Endothelial cell of umbilical vein (primary cell): ENCODE measurements at regions not wholly inside any gene's neighbourhood (a gene's known extent, or its start where the extent isn't known, plus 50 kb on each side); places are given as distances from the start of the nearest gene placed in this dataset.

Source experiments
- BruUV-seq: library from RNA; stranded (reverse); fragments of 400-500 nt; replicated peaks from 2 replicates; lab custom pipeline; 2021; lab: Mats Ljungman, UMichigan
- CTCF ChIA-PET: fragments of 300-600, 350-600 bp; sonication (Branson Sonifier 250); formaldehyde crosslinking; loops from one replicate; lab custom pipeline; 2021; ENCODE audit warnings: antibody characterized with exemption, inconsistent platforms; lab: Charles Lee
- POLR2A ChIA-PET: fragments of 300-600, 350-600 bp; sonication (Branson Sonifier 250); formaldehyde crosslinking; loops from one replicate; lab custom pipeline; 2021; ENCODE audit warnings: antibody characterized with exemption, inconsistent platforms; lab: Charles Lee
- DNase-seq: peaks from one replicate; pipeline ENCODE4 v3.0.0-alpha.2; 2011; ENCODE audit warnings: low read depth, low spot score
- FAIRE-seq: peaks from 2 replicates; lab custom pipeline; 2011; peaks lifted over from hg19 to GRCh38; lab: Jason Lieb, UNC
- H2AFZ ChIP-seq: 2 replicates; pipeline ENCODE4 v1.6.0; 2012; ENCODE audit warnings: low read depth, low read length, control low read depth, inconsistent platforms
- H3K27ac ChIP-seq: 2 replicates; pipeline ENCODE4 v1.5.1; 2011; ENCODE audit warnings: low read depth, mild to moderate bottlenecking, control low read depth, low read length, moderate library complexity; ENCODE audit not compliant: insufficient read depth
- H3K27me3 ChIP-seq, 2 experiments: 2 replicates each; pipeline versions ENCODE4 v1.6.0 to v1.6.1; 2011; ENCODE audit warnings: low read length in 2 of 2, mixed read lengths in 1 of 2; ENCODE audit not compliant: control insufficient read depth in 2 of 2, insufficient read depth in 2 of 2
- H3K36me3 ChIP-seq, 2 experiments: 2 replicates in 1 of 2; 3 replicates in 1 of 2; pipeline ENCODE4 v1.5.1; 2011; ENCODE audit warnings: low read length in 2 of 2, mild to moderate bottlenecking in 1 of 2, moderate library complexity in 1 of 2; ENCODE audit not compliant: control insufficient read depth in 2 of 2, insufficient read depth in 2 of 2; ENCODE audit errors: extremely low read depth in 1 of 2
- H3K4me1 ChIP-seq: 3 replicates; pipeline ENCODE4 v1.5.1; 2011; ENCODE audit warnings: mild to moderate bottlenecking, low read length; ENCODE audit not compliant: control insufficient read depth, insufficient read depth; ENCODE audit errors: extremely low read depth
- H3K4me2 ChIP-seq: 2 replicates; pipeline ENCODE4 v1.6.1; 2011; ENCODE audit warnings: low read length, control low read depth, mixed read lengths; ENCODE audit not compliant: insufficient read depth
- H3K4me3 ChIP-seq, 3 experiments: fragments of 200-600 bp in 1 of 3; sonication (generic), shearing (Covaris generic) in 1 of 3; replicated peaks in 1 of 3; 2 replicates each; pipeline ENCODE4 v1.5.1; 2011 to 2016; ENCODE audit warnings: control low read depth in 3 of 3, low read length in 3 of 3, mild to moderate bottlenecking in 2 of 3, inconsistent platforms in 1 of 3, low read depth in 1 of 3, moderate library complexity in 1 of 3; ENCODE audit not compliant: insufficient read depth in 1 of 3
- H3K79me2 ChIP-seq: 2 replicates; pipeline ENCODE4 v1.6.0; 2012; ENCODE audit warnings: low read length, inconsistent platforms; ENCODE audit not compliant: control insufficient read depth, insufficient read depth
- H3K9ac ChIP-seq: replicated peaks from 2 replicates; pipeline ENCODE3; 2011; ENCODE audit warnings: low read length, control low read depth; ENCODE audit not compliant: insufficient read depth; ENCODE audit errors: extremely low read depth
- H3K9me1 ChIP-seq: replicated peaks from 3 replicates; pipeline ENCODE4 v1.6.0; 2011; ENCODE audit warnings: mild to moderate bottlenecking, low read length; ENCODE audit not compliant: control insufficient read depth, insufficient read depth; ENCODE audit errors: extremely low read depth
- H3K9me3 ChIP-seq: replicated peaks from 2 replicates; pipeline ENCODE4 v1.5.1; 2012; ENCODE audit warnings: low read length, inconsistent platforms; ENCODE audit not compliant: control insufficient read depth, insufficient read depth
- H4K20me1 ChIP-seq: replicated peaks from 2 replicates; pipeline ENCODE3; 2011; ENCODE audit warnings: mild to moderate bottlenecking, low read length; ENCODE audit not compliant: control insufficient read depth, insufficient read depth; ENCODE audit errors: extremely low read depth
- EZH2 ChIP-seq: IDR thresholded peaks from 2 replicates; pipeline ENCODE4 v1.6.1; 2012; ENCODE audit warnings: borderline replicate concordance, low read depth, mild to moderate bottlenecking, moderate library complexity, low read length, inconsistent platforms; ENCODE audit not compliant: severe bottlenecking
- FOS ChIP-seq: IDR thresholded peaks from 2 replicates; pipeline ENCODE4 v1.6.1; 2011; ENCODE audit warnings: mild to moderate bottlenecking, low read length, moderate library complexity, borderline replicate concordance; ENCODE audit not compliant: insufficient read depth
- GATA2 ChIP-seq: IDR thresholded peaks from 2 replicates; pipeline ENCODE4 v1.7.0; 2011; ENCODE audit warnings: low read depth, mild to moderate bottlenecking, moderate library complexity, mixed read lengths, low read length; ENCODE audit not compliant: insufficient read length, insufficient read depth
- JUN ChIP-seq: IDR thresholded peaks from 2 replicates; pipeline ENCODE4 v1.6.1; 2011; ENCODE audit warnings: borderline replicate concordance, low read depth; ENCODE audit not compliant: insufficient read length, insufficient read depth
- MYC ChIP-seq: IDR thresholded peaks from one replicate; pipeline ENCODE4 v1.6.1; 2011; ENCODE audit warnings: mild to moderate bottlenecking, low read depth, low read length
- POLR2A ChIP-seq: IDR thresholded peaks from 2 replicates; pipeline ENCODE4 v1.6.1; 2012; ENCODE audit warnings: low read depth, mild to moderate bottlenecking, control low read depth, low read length
- POLR2AphosphoS5 ChIP-seq: IDR thresholded peaks from 2 replicates; pipeline ENCODE4 v1.6.1; 2012; ENCODE audit warnings: low read depth, mild to moderate bottlenecking, control low read depth, low read length, moderate library complexity; ENCODE audit not compliant: insufficient read depth
- dilution Hi-C: fragments of 300-500 bp; cut with MboI; formaldehyde crosslinking; loops from one replicate; pipeline ENCODE4 v1.15.0; 2019; ENCODE audit warnings: low sequenced_read_pairs; ENCODE audit not compliant: extremely low pct_ligation_motif_present
- intact Hi-C: fragments of 100-400 bp; cut with micrococcal nuclease; formaldehyde crosslinking; loops from one replicate; pipeline ENCODE4 v1.10.0; 2022
- TF ChIP-seq, protein P1 (sequence below): IDR thresholded peaks from 2 replicates; pipeline ENCODE4 v1.6.1; 2011; ENCODE audit not compliant: insufficient read depth, insufficient read length
- TF ChIP-seq, protein P2 (sequence below), 2 donors: IDR thresholded peaks; 1 replicate in 1 of 2; 2 replicates in 1 of 2; pipeline ENCODE4 v1.5.1; 2011; ENCODE audit warnings: low read length in 2 of 2, mild to moderate bottlenecking in 2 of 2, moderate library complexity in 2 of 2, control low read depth in 1 of 2, inconsistent platforms in 1 of 2, low read depth in 1 of 2; ENCODE audit not compliant: insufficient read depth in 1 of 2; ENCODE audit errors: extremely low read depth in 1 of 2

DNA sequence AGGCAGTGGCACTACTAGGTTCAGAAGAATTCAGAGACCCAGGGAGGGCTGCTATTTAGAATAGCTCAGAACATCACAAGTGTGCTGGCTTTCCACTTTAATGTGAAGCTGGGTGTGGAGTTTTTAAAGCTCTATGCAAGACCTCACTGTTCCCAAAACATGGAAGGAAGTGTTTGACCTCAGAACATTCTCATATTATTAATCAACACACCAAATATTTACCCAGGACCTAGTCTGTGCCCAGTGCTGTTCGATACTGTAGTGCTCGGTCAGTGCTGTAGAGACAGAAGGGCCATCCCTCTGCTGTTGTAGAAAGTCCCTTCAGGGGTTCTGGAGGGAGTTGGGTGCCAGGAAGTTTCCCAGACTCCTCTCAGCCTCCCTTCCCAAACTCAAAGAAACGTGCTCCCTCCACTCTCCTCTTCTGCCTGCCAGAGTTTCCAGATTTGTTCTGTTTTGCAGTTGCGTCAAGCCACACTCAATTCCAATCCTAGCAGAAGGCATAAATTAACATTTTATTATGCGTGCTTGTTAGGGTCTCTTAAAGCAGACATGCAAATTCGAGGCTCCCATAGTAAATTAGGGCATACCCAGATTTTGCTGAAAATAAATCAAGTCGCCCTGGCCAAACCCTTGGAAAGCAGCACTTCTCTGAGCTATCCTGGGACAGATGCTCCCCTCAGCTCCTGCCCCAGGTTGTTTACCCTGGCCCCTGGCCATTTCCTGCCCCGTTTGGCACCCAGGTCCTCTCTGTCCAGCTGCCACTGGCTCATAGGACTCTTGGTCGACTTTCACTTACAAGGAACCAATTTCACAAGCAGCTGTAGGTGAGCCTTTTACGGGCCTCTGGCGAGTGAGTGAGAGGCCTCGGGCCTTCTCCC is 248.6 kb downstream of the HIVEP2 start:
- no peak overlapping the region for H3K27ac ChIP-seq
- H3K9ac ChIP-seq, result no peak overlapping the region
- no peaks in the 10 kb centered on the region for H3K36me3 ChIP-seq
- no peak for FAIRE-seq
- no peaks in the 10 kb centered on the region for H4K20me1 ChIP-seq
- no peaks in the 10 kb centered on the region for H3K9me3 ChIP-seq
- ChIA-PET POLR2A (no interaction called here), CTCF (interaction anchor here (0.8 to 4.3 kb wide), 4 partner anchors 61 to 731 kb away, joined by 3 to 27 read pairs (median 6); no protein-coding TSS in a partner anchor)
- no peak overlapping the region for H2AFZ ChIP-seq
- no peaks in the 10 kb centered on the region for H3K79me2 ChIP-seq
- no peaks in the 10 kb centered on the region for H3K27me3 ChIP-seq
- no peak for DNase-seq
- no peak for TF ChIP-seq JUN
- TF ChIP-seq POLR2A, result no peak
- no peak for TF ChIP-seq FOS
- TF ChIP-seq, protein P1, sequence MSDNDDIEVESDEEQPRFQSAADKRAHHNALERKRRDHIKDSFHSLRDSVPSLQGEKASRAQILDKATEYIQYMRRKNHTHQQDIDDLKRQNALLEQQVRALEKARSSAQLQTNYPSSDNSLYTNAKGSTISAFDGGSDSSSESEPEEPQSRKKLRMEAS, result no peak
- no peak for TF ChIP-seq EZH2
- no peak for TF ChIP-seq POLR2AphosphoS5
- TF ChIP-seq, protein P2, sequence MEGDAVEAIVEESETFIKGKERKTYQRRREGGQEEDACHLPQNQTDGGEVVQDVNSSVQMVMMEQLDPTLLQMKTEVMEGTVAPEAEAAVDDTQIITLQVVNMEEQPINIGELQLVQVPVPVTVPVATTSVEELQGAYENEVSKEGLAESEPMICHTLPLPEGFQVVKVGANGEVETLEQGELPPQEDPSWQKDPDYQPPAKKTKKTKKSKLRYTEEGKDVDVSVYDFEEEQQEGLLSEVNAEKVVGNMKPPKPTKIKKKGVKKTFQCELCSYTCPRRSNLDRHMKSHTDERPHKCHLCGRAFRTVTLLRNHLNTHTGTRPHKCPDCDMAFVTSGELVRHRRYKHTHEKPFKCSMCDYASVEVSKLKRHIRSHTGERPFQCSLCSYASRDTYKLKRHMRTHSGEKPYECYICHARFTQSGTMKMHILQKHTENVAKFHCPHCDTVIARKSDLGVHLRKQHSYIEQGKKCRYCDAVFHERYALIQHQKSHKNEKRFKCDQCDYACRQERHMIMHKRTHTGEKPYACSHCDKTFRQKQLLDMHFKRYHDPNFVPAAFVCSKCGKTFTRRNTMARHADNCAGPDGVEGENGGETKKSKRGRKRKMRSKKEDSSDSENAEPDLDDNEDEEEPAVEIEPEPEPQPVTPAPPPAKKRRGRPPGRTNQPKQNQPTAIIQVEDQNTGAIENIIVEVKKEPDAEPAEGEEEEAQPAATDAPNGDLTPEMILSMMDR (IDR thresholded peaks at IDR 0.05; ENCODE audit: extremely low read depth in 1 of 2, insufficient read depth in 1 of 2, low read depth in 1 of 2, low read length in 2 of 2), result no peak
- no peak for TF ChIP-seq MYC
- no peak for TF ChIP-seq GATA2
- BruUV-seq, result no TSS peak
- H3K9me1 ChIP-seq, result no peaks in the 10 kb centered on the region
- dilution Hi-C loops, result no loop called here
- peaks cover 13% of the 10 kb centered on the region for H3K4me1 ChIP-seq
- intact Hi-C loops, result loop anchor here (10.0 kb wide), 1 partner anchor 222 kb away; no protein-coding TSS in a partner anchor
- H3K4me3 ChIP-seq, result no peak overlapping the region
- H3K4me2 ChIP-seq, result no peak overlapping the region
